AG08395 (cell line): ENCODE measurements at regions not wholly inside any gene's neighbourhood (a gene's known extent, or its start where the extent isn't known, plus 50 kb on each side); places are given as distances from the start of the nearest gene placed in this dataset.
A peak's percentile ranks its signal among the peaks of the same experiment; 100 is the strongest.
"Not testable (repeated sequence)": the region's sequence is repeated elsewhere in the genome, so short reads cannot be mapped to it uniquely, and the experiment has no call there.

Experiments
- DNase-seq: peaks from one replicate; pipeline ENCODE4 v3.0.0; 2012; ENCODE audit warnings: mixed read lengths, low spot score

DNA sequence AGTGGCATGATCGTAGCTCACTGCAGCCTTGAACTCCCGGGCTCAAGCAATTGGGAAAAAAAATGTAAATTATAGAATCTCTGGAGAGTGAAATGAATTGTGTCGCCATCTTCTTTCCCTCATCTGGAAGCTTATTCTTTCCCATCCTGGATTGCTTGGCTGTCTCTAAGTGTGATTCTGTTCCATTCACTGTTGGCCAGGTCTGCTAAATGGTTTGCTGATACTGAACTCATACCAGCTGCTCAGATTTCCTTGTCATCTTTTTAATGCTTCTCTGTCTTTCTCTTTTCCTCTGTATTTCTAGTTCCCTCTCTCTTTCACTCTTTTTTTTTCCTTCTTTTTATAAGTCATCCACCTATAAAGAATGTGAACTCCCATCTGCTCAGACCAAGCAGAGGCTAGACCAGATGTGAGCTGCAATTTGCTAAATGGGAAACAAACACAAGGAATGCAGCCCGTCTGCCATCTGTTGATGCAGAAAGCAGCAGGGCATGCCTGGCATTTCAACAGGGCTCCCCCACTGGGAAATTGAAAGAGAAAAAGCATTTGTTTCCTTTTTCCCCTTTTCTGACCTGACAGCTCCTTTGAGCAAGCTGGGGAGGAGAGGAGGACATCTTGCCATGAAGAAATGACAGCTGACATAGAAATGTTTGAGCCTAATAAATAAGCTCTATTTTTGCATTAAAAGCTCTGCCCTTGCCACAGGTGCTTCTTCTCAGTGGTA, 1823.6 kb upstream of the FLRT2 start:
- DNase-seq, result no peak

DNA sequence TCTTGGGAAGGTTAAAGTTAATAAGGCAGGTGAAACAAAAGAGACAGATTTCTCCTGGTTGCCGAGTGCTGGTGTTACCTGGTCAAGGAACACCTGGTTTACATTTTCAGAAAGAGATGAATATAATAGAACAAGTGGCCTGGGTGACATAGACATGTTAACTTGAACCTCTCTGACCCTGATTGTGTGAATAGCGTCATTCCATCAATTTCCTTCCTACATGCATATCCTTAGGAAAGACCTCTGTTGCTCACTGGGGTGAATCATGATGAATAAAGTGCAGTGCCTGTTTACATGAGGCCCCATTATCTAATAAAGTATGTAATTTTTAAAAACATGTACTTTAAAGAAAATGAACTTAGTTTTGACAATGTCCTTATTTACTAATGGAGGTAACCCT, 1822.9 kb upstream of the FLRT2 start:
- DNase-seq, result no peak

DNA sequence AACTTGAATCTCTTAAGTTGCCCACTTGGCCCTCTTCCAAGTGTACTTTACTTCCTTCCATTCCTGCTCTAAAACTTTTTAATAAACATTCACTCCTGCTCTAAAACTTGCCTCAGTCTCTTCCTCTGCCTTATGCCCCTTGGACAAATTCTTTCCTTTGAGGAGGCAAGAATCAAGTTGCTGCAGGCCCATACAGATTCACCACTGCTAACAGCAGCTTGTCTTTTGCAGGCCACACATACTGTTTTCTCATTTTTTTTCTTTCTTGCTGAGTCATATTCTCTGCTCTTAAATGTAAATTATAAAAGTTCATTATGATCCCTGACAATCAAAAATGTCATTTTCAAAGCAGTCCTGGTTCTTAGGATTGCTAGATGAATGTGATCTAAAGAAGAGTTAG, 1820.8 kb upstream of the FLRT2 start:
- DNase-seq, result no peak

DNA sequence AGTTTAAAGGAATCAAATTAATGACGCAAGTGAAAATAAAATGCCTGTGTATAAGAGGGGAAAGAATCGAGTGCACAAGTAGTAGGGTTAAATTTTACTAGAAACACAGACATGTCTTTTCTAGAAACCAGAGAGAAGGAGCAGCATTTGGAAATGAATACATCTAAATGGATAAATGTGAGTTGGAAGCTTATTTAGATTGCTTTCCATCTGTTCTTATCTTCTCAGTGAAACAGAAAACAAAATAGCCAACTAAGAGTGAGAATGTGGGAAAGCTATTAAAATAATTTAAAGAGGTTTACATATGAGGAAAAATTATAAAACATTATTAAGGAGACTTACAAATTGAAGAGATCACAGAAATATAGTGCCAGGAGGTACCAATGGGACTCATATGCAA, 1818.9 kb upstream of the FLRT2 start:
- no peak for DNase-seq

DNA sequence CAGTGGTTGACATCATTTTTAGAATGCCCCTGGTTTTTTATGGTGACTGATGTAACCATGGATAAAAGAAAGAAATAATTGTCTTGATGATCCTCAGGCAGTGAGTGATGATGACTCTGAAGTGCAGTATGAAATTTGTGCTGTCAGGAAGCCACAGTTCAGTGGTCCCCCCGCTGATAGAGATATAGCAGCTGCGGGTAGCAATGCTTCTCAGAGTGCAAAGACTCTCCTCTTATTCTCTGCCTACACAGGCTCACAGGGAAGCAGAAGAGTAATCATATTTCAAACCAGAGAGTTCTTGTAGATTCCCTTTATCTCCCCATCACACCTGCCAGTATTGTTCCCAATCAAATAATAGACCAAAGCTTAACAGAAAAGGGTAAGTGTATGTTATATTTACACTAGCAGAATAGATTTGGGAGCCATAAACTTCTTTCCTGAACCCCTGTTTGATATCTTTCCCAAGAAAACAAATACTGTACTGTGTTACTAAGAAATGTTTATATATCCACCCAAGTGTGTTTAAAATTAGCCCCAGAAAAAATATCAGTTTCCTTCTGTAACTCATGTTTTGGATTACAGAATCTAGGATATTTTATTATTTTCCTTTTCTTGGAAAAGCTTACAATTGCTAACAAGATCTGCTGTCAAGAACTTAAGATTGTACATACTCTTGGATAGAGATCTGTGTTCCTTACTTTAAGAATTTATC, 1817.4 kb upstream of the FLRT2 start:
- no peak for DNase-seq

DNA sequence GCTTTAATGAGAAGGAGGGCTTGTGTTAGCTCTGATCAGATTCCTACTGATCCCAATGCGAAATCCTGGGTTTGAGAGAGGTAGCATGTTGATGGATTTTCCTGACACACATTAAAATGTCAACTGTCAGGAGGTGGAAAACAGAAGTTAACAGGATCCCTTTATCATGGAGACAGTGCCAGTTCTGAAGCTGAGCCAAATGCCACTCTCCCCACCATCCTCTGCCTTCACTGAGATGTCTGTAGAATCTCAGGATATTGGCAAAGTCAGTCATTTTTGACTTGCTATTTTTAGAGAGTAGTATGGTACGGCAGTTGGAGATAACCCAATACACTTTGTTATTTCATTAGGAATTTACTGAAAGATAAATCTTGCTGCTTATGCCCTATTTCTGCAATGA, 1816.2 kb upstream of the FLRT2 start:
- no peak for DNase-seq

DNA sequence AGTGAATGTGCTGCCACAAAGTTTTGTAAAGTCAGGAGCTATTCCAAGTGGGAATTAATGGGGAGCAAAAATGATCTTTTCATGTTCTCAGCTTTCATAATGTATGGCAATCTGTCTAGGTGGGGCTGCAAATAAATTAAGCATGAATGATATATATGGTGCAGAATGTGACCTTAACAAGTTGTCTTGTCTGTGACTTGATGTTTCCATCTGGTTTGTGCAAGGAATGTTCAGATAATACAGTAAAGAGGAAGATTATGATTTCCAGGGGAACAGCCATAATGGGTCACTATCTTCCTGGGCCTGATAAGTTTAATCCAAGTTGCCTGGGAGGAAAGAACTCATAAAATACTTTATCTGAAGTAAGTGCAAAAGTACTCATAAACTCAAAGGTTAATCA, 1815.8 kb upstream of the FLRT2 start:
- no peak for DNase-seq

DNA sequence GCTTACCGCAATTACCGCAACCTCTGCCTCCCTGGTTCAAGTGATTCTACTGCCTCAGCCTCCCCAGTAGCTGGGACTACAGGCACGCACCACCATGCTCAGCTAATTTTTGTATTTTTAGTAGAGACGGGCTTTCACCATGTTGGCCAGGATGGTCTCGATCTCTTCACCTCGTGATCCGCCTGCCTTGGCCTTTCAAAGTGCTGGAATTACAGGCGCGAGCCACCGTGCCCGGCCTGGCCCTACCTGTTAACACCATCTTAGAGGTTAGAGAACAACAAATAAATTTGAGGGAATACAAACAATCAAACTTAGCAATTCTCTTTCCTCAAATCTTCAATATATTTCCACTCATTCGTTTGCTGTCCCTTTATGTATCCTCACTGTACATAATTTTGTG, 1810.5 kb upstream of the FLRT2 start:
- not testable (repeated sequence) for DNase-seq

DNA sequence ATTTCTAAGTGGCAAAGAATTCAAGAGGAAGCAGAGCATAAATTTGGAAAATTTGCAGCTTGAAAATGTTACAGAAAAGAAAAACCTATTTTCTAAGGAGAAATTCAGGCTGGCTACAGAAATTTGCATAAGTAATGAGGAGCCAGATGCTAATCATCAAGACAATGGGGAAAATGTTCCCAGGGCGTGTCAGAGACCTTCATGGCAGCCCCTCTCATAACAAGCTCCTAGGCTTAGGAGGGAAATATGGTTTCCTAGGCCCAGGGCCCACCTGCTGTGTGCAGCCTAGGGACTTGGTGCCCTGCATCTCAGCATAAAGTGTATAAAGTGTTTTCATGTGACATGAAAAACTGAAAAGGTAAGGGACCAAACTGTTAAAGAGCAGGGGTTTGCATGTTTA, 1796.3 kb upstream of the FLRT2 start:
- DNase-seq, result no peak

DNA sequence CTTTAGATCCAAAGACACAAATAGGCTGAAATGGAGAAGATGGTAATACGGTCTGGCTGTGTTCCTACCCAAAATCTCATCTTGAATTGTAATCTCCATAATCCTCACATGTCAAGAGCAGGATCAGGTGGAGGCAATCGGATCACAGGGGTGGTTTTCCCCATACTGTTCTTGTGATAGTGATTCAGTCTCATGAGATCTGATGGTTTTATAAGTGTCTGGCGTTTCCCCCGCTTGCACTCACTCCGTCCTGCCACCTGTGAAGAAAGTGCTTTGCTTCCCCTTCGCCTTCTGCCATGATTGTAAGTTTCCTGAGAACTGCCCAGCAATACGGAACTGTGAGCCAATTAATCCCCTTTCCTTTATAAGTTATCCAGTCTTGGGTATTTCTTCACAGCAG, 1795.5 kb upstream of the FLRT2 start:
- no peak for DNase-seq

DNA sequence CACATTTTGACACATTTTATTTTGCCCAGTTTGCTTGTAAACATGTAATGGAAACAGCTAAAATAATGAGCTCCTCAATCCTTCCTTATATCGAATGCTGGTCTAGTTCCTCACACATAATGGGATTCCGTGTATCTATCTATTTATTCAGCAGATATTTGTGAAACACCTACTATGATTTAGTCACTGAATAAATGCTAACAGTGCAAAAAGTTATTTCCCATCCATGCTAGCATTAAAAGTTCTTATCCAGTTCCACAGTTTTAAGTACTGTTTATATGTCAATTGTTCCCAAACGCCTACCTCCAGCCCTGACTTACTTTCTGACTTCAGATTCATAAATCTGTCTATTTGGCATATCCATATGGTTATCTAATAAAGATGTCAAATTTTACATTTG, 1788.7 kb upstream of the FLRT2 start:
- DNase-seq, result no peak

DNA sequence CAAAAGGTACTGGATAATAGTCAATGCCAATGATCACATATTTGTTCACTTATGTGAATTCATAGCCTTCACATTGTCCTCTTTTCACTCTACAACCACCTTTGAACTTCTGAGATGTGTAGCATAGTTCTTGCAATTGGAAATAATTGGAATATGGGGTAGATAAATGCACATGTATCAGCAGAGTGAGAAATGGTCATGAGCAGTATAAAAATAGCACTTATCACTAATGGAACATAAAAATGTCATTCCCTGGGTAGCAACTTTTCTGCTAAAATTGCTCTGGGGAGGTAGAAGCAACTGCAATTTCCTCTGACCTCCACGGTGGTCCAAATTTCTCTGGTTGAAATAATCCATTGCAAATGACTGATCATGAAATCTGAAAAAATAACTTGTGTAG, 1785.7 kb upstream of the FLRT2 start:
- no peak for DNase-seq

DNA sequence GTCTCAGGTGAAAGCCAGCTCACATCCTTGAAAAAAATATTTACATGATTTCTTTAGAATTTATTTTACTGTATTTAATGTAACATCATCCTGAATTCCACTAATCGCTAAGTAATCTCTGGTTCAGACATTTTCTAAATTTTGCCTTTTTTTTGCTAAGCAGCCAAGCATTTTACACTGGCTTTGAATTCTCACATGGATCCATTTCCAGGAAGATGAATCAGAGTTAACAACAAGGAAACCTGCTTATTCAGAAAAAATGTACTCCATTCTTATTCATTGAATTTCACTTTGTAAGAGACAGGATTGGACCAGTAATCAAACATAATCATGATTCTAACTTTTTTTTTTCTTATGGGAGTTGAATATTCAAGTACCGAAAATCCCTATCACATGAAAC, 1785.1 kb upstream of the FLRT2 start:
- no peak for DNase-seq

DNA sequence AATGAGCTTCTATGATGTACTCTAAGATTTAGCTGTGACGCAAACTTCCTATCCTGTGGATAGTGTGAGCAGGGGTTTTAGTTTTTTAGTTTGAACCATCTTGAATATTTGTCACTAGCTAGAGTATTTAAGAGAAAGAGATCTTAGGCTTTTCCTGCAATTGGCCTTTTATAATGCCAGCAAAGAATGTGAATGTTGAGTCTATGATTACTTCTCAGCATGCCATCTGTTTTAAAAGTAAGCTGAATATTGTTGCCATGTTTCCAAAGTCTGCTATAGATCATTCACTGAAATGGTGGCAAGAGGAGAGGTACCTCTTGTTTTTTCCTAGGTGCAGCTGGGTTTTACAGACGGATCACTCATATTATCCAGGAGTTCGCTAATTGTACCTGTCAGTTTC, 1783.6 kb upstream of the FLRT2 start:
- DNase-seq, result no peak

DNA sequence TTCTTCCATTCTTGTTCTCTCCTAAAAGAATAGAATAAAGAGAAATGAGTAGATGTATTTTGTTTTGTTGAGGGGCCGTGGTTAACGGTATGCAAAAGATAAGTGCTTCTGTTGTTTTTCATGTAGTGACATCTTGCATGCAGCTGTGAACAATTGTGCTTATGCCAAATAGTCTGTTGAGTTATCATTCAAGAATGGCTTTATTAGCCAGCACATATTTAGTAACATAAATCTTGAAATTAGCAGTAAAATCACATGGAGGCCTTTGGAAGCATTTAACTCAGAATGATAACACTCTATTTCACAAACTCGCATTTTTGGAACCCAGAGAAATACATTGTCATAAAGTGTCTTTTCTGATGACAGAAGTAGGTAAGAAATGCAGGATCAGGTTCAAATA, 1772.0 kb upstream of the FLRT2 start:
- no peak for DNase-seq

DNA sequence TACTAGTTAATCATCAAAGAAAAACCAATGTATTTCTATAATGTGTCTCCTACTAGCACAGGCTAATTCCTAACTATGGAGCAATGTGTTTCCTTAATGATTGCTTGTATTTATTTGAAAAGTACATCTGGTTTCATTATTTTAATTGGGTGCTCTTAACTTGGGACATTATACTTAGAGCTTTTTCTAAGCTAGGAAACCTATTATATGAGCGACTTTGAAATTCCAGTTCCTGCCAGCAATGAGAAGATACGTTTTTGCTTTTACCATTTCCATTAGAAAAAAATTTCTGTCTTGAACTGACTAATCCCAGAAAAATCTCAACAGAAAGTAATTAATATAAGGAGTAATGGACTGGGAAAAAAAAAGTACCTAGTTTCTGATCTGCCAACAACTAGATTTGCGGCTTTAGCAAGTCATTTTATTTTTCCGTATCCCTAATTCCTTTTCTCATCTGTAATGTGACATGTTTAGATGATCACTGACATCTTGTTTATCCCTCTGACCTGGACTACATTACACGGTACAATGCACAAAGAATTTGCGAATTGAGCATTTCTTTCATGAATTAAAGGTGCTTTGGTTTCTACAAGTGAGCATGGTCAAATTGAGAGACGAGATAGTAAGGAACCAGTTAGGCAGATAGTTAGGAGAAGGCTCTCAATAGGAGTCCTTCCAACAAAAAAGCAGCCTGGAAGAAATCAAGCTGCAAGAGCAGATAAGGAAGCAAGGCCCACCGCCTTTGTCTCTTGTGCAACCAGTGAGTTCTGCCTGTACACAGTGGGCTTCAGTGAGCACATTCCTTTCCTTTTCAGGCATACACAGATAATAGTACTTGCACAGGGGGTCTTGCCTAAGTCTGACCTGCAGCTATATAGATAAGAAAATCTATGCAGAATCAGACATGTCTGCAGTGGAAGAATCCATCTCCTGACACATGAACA, 1765.0 kb upstream of the FLRT2 start:
- DNase-seq, result no peak

DNA sequence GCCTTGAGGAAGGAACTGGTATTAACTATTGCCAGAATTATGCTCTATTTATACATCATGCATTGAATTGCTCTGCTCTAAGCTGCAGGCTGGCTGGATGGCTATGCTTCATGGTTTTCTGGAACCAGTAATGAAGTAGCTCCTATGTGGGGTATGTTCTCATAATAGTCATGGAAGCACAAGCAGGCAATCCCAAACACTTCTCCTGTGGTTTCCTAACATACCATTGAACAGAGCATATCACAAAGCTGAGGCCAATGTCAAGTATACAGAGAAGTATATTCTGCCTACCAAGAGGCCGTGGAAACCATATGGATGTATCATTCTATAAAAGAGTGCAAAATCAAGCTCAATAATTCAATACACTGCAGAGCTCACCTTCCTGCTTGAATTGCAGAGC, 1752.4 kb upstream of the FLRT2 start:
- DNase-seq, result no peak

DNA sequence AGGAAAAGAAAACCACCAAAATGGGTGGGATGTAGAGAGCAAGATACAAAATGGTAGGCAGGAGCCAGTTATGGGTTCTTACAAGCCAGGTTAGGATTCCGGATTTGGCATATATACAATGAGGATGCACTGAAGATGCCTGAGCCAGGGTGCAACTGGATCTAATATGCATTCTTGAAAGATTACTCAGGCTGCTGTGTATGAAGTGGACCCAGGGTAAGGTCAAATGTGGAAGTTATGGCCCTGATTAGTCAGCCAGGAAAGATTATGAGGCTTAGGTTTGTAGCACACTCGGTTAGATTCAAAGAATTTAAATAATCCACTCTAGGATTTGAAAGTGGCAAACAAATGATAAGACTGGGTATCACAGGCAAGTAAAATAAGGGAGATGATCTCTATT, 1750.7 kb upstream of the FLRT2 start:
- DNase-seq, result peak; percentile 42

DNA sequence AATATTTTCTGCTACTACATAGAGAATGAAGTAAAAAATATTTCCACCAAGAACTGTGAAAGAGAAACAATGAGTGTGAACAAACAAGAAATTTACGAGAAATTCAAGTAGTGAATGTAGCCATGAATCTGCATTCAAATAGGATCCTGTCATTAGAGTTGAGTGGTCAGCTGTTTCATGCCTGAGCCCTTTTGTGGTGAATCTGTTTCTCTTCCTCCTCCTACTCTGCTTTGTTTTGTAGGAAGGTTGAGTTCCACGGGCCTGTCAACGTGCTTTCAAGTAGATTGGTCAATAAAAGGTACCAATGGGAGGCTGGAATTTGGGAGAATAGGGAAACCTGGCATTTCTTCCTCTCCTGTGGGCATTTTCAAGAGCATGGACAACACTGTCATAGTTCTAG, 1749.6 kb upstream of the FLRT2 start:
- no peak for DNase-seq

DNA sequence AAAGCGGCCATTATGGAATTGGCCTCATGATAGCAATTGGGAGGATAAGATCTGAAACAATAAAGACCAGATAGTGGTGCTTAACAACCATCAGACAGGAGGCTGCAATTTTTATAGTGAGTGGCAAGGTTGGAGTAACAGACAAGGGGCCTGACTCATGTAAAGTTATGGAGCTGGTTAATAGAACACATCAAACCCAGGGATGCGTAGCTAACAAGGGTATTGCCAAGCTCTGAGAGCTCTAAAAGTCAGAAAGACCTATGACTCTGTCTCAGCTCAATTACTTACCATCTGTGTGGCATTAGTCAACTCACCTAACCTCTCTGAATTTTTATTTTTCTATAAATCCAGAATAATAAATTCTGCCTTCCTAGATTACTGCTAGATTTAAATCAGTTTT, 1731.5 kb upstream of the FLRT2 start:
- no peak for DNase-seq

DNA sequence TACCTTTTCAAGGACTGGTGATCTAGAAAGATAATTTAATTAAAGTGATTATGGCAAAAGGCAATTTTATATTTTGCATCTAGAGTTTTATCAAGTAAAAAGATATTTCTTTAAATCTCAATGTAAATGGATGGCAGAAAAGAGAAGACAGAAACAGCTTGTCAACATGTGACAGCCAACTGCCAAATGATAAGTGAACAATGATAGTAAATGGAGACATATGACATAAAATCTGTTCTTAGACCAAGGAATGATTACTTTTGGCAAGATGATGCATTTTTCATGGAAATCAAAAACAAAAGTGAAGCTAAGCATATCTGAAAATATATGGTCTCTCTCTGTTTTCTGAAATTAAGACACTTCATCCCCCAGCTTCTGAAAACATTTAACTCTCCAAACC, 1730.7 kb upstream of the FLRT2 start:
- no peak for DNase-seq

DNA sequence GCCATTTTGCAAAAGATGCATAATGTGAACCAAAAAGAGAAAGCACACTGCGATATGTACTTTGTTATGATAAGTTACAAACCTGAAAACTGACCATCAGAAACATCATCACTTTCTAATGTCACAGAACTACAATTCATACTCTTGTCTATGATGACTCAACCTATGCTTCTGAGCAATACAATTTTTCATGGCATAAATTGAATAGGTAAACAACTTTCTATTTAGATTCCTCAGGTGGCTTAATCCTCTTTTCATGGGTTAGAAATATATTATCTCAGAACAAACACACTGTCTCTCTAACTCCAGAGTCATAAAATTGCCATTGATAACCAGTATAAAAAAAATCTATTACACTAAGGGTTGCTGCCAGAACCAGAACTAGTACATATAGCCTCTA, 1715.0 kb upstream of the FLRT2 start:
- no peak for DNase-seq

DNA sequence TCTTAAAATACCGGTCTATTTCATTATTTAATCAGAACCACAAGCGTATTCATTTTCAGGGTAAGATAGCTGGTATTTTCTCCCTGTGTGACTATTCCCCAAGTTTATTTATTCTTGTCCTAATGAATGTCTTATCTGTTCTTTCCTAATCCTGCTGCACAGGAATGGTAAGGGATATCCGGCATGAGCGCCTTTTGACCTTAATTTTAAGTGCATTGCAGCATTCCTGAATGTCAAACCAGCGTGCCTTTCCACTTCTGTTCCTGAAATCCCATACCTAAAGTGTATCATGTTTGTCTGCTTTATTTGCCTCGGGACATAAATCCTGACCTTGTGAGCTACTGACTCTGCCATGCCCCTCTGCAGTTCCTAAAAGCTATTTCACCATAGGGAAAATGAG, 1713.2 kb upstream of the FLRT2 start:
- DNase-seq, result no peak
